IMR-90 (cell line): ENCODE measurements at regions not wholly inside any gene's neighbourhood (a gene's known extent, or its start where the extent isn't known, plus 50 kb on each side); places are given as distances from the start of the nearest gene placed in this dataset.
"Not testable (repeated sequence)": the region's sequence is repeated elsewhere in the genome, so short reads cannot be mapped to it uniquely, and the experiment has no call there.

Experiments used
- BHLHE40 ChIP-seq: fragments of 150-350 bp; IDR thresholded peaks from 2 replicates; pipeline ENCODE4 v1.6.1; 2016; ENCODE audit warnings: mild to moderate bottlenecking, low read depth, low read length
- FOS ChIP-seq: fragments of 150-350 bp; IDR thresholded peaks from 2 replicates; pipeline ENCODE4 v1.6.1; 2016; ENCODE audit warnings: low read depth, low read length
- MAZ ChIP-seq: IDR thresholded peaks from 2 replicates; pipeline ENCODE4 v1.6.1; 2012; ENCODE audit warnings: low read depth, mild to moderate bottlenecking, low read length, improper control_type of control experiment, moderate library complexity, borderline replicate concordance
- MXI1 ChIP-seq: IDR thresholded peaks from 2 replicates; pipeline ENCODE4 v1.6.1; 2012; ENCODE audit warnings: low read depth, mild to moderate bottlenecking, low read length, moderate library complexity, borderline replicate concordance
- POLR2A ChIP-seq: IDR thresholded peaks from 2 replicates; pipeline ENCODE4 v1.6.1; 2012; ENCODE audit warnings: mild to moderate bottlenecking, low read depth, low read length
- RCOR1 ChIP-seq: IDR thresholded peaks from 2 replicates; pipeline ENCODE4 v1.6.1; 2012; ENCODE audit warnings: mild to moderate bottlenecking, low read length, improper control_type of control experiment; ENCODE audit not compliant: insufficient replicate concordance
- RFX5 ChIP-seq: IDR thresholded peaks from 2 replicates; pipeline ENCODE4 v1.8.0; 2012; ENCODE audit warnings: low read depth, mild to moderate bottlenecking, low read length, moderate library complexity
- SMC3 ChIP-seq: fragments of 150-350 bp; IDR thresholded peaks from 2 replicates; pipeline ENCODE4 v1.6.1; 2016; ENCODE audit warnings: low read depth, mild to moderate bottlenecking, antibody characterized with exemption, low read length, moderate library complexity
- TF ChIP-seq, protein P1 (sequence below): fragments of 150-350 bp; IDR thresholded peaks from 2 replicates; pipeline ENCODE4 v1.6.1; 2016; ENCODE audit warnings: low read depth, mild to moderate bottlenecking, low read length, moderate library complexity, borderline replicate concordance
- TF ChIP-seq, protein P2 (sequence below): conservative IDR thresholded peaks from 2 replicates; pipeline ENCODE4 v1.5.1; 2012; ENCODE audit warnings: mild to moderate bottlenecking, low read depth, low read length, improper control_type of control experiment
- TF ChIP-seq, protein P3 (sequence below): fragments of 150-350 bp; IDR thresholded peaks from 2 replicates; pipeline ENCODE4 v1.6.1; 2017; ENCODE audit warnings: mild to moderate bottlenecking, antibody characterized with exemption, low read length, low read depth

DNA sequence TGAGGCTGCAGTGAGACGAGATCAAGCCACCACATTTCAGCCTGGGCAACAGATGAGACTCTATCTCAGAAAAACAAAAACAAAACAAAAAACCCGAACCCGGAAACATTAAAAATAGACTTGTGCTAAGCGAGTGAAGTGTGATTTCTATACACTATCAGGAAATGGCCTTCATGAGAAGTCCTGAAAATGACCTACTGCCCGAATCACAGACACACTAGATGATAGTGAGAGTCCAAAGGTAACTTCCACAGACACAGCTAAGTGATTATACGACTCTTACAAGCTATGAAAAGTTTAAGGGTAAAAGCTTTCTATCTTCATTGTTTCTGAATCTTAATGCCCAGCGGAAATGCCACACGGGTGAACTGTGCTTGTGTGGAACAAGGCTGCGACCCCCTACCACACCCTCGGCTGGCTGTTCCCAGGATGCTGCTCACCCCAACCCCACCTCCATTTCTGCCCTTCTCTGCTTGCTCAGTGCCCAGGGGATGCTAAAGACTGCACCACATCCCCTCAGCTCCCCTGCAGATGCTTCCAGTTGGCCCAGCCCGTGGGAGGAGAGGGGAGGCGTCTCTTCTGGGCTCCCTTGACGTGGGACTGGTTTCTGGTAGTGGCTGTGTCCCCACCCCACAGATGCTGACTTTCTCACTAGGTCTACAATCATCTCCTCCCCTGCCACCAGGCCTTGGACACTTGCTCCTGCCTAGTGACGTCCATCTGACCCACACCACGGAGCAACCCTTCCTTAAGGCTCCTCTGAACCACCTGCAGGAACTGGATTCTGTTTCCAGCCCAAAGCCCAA, 49.7 kb upstream of the LPCAT1 start:
- TF ChIP-seq, protein P1, sequence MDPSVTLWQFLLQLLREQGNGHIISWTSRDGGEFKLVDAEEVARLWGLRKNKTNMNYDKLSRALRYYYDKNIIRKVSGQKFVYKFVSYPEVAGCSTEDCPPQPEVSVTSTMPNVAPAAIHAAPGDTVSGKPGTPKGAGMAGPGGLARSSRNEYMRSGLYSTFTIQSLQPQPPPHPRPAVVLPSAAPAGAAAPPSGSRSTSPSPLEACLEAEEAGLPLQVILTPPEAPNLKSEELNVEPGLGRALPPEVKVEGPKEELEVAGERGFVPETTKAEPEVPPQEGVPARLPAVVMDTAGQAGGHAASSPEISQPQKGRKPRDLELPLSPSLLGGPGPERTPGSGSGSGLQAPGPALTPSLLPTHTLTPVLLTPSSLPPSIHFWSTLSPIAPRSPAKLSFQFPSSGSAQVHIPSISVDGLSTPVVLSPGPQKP, result not testable (repeated sequence)
- TF ChIP-seq, protein P2, sequence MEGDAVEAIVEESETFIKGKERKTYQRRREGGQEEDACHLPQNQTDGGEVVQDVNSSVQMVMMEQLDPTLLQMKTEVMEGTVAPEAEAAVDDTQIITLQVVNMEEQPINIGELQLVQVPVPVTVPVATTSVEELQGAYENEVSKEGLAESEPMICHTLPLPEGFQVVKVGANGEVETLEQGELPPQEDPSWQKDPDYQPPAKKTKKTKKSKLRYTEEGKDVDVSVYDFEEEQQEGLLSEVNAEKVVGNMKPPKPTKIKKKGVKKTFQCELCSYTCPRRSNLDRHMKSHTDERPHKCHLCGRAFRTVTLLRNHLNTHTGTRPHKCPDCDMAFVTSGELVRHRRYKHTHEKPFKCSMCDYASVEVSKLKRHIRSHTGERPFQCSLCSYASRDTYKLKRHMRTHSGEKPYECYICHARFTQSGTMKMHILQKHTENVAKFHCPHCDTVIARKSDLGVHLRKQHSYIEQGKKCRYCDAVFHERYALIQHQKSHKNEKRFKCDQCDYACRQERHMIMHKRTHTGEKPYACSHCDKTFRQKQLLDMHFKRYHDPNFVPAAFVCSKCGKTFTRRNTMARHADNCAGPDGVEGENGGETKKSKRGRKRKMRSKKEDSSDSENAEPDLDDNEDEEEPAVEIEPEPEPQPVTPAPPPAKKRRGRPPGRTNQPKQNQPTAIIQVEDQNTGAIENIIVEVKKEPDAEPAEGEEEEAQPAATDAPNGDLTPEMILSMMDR, result not testable (repeated sequence)
- TF ChIP-seq RFX5, BHLHE40, POLR2A, SMC3, FOS, RCOR1, MXI1, MAZ: not testable (repeated sequence)
- TF ChIP-seq, protein P3, sequence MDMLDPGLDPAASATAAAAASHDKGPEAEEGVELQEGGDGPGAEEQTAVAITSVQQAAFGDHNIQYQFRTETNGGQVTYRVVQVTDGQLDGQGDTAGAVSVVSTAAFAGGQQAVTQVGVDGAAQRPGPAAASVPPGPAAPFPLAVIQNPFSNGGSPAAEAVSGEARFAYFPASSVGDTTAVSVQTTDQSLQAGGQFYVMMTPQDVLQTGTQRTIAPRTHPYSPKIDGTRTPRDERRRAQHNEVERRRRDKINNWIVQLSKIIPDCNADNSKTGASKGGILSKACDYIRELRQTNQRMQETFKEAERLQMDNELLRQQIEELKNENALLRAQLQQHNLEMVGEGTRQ, result not testable (repeated sequence)
